OCI-LY7 (cell line): ENCODE measurements at regions not wholly inside any gene's neighbourhood (a gene's known extent, or its start where the extent isn't known, plus 50 kb on each side); places are given as distances from the start of the nearest gene placed in this dataset.

Experiments
- BruUV-seq: library from RNA; stranded (reverse); fragments of 400-500 nt; replicated peaks from 2 replicates; lab custom pipeline; 2021; lab: Mats Ljungman, UMichigan
- CTCF ChIA-PET: fragments of 300-600 bp; sonication (Branson Sonifier 250); formaldehyde crosslinking; loops from one replicate; lab custom pipeline; 2022; ENCODE audit warnings: antibody characterized with exemption; ENCODE audit not compliant: unreplicated experiment; lab: Charles Lee
- POLR2A ChIA-PET: fragments of 300-600 bp; sonication (Branson Sonifier 250); formaldehyde crosslinking; loops from one replicate; lab custom pipeline; 2022; ENCODE audit warnings: antibody characterized with exemption; lab: Charles Lee
- DNase-seq: peaks from one replicate; pipeline ENCODE4 v3.0.0-alpha.2; 2015; ENCODE audit warnings: low spot score
- H2AFZ ChIP-seq: fragments of 200-600 bp; sonication (generic), shearing (Covaris generic); 2 replicates; pipeline ENCODE4 v1.6.1; 2014; ENCODE audit warnings: mild to moderate bottlenecking, antibody characterized with exemption, low read length, moderate library complexity
- H3K27ac ChIP-seq: fragments of 200-600 bp; sonication (generic); 2 replicates; pipeline ENCODE4 v1.5.1; 2014; ENCODE audit warnings: mixed run types, low read depth, mild to moderate bottlenecking, moderate library complexity, low read length, inconsistent platforms; ENCODE audit not compliant: poor library complexity, severe bottlenecking
- H3K36me3 ChIP-seq: fragments of 200-600 bp; sonication (generic); 2 replicates; pipeline ENCODE4 v1.6.1; 2014; ENCODE audit warnings: mild to moderate bottlenecking, antibody characterized with exemption, low read length, moderate library complexity, mixed read lengths; ENCODE audit not compliant: insufficient read depth
- H3K4me1 ChIP-seq: fragments of 200-600 bp; sonication (generic); 2 replicates; pipeline ENCODE4 v1.5.1; 2014; ENCODE audit warnings: mild to moderate bottlenecking, low read length; ENCODE audit not compliant: insufficient read depth, poor library complexity, severe bottlenecking
- H3K4me2 ChIP-seq: fragments of 200-600 bp; sonication (generic); 2 replicates; pipeline ENCODE4 v1.6.1; 2014; ENCODE audit warnings: mild to moderate bottlenecking, low read length
- H3K4me3 ChIP-seq: fragments of 200-600 bp; sonication (generic); 2 replicates; pipeline ENCODE4 v1.5.1; 2014; ENCODE audit warnings: mild to moderate bottlenecking, low read depth, low read length; ENCODE audit not compliant: poor library complexity, severe bottlenecking
- H3K79me2 ChIP-seq: fragments of 200-600 bp; sonication (generic); 2 replicates; pipeline ENCODE4 v1.6.1; 2016; ENCODE audit warnings: low read depth, mild to moderate bottlenecking, low read length, moderate library complexity, mixed read lengths; ENCODE audit not compliant: insufficient read depth
- H3K9me2 ChIP-seq: fragments of 200-600 bp; sonication (generic); 2 replicates; pipeline ENCODE4 v1.6.1; 2016; ENCODE audit warnings: mild to moderate bottlenecking, low read length, mixed read lengths; ENCODE audit not compliant: insufficient read depth
- H3K9me3 ChIP-seq: fragments of 200-600 bp; sonication (generic); 2 replicates; pipeline ENCODE4 v1.6.1; 2014; ENCODE audit warnings: mild to moderate bottlenecking, mixed run types, low read length, mixed read lengths
- H4K20me1 ChIP-seq: fragments of 200-600 bp; sonication (generic); 2 replicates; pipeline ENCODE4 v1.6.1; 2014; ENCODE audit warnings: mild to moderate bottlenecking, antibody characterized with exemption, low read length, moderate library complexity, mixed read lengths; ENCODE audit not compliant: insufficient read depth
- CTCF ChIP-seq: fragments of 200-600 bp; sonication (generic); conservative IDR thresholded peaks from 2 replicates; pipeline ENCODE4 v1.5.1; 2014; ENCODE audit warnings: mild to moderate bottlenecking, antibody characterized with exemption, low read length, moderate library complexity, mixed read lengths
- EZH2phosphoT487 ChIP-seq: fragments of 200-600 bp; sonication (generic); IDR thresholded peaks from 2 replicates; pipeline ENCODE4 v1.6.1; 2018; ENCODE audit warnings: low read depth, borderline replicate concordance, mild to moderate bottlenecking, mixed run types, antibody characterized with exemption, low read length, moderate library complexity, mixed read lengths
- intact Hi-C: fragments of 100-400 bp; cut with micrococcal nuclease; formaldehyde crosslinking; loops from one replicate; pipeline ENCODE4 v1.10.0; 2022; ENCODE audit not compliant: unreplicated experiment

GRCh38 chr5:58044166-58044565 is 415.7 kb downstream of the PLK2 start:
- H3K79me2 ChIP-seq: no peaks in the 10 kb centered on the region
- no peaks in the 10 kb centered on the region for H3K4me1 ChIP-seq
- no TSS peak for BruUV-seq
- no peak for DNase-seq
- H4K20me1 ChIP-seq: no peaks in the 10 kb centered on the region
- no peak overlapping the region for H3K4me3 ChIP-seq
- no peak for TF ChIP-seq EZH2phosphoT487
- TF ChIP-seq CTCF: no peak
- ChIA-PET CTCF (no interaction called here), POLR2A (interaction anchor here (0.7 kb wide), 1 partner anchor 25 kb away, joined by 4 read pairs; no protein-coding TSS in a partner anchor)
- H3K4me2 ChIP-seq: no peak overlapping the region
- no peaks in the 10 kb centered on the region for H3K36me3 ChIP-seq
- H3K27ac ChIP-seq: no peak overlapping the region
- no peaks in the 10 kb centered on the region for H3K9me2 ChIP-seq
- intact Hi-C loops: no loop called here
- no peaks in the 10 kb centered on the region for H3K9me3 ChIP-seq
- H2AFZ ChIP-seq: no peak overlapping the region

GRCh38 chr5:58043032-58043945 is 416.6 kb downstream of the PLK2 start:
- no peak overlapping the region for H3K4me3 ChIP-seq
- no peak overlapping the region for H2AFZ ChIP-seq
- no peak overlapping the region for H3K4me2 ChIP-seq
- no peaks in the 10 kb centered on the region for H3K9me3 ChIP-seq
- H3K36me3 ChIP-seq: no peaks in the 10 kb centered on the region
- CTCF ChIA-PET: no interaction called here
- POLR2A ChIA-PET: interaction anchor here (0.7 kb wide), 1 partner anchor 26 kb away, joined by 4 read pairs; no protein-coding TSS in a partner anchor
- H3K79me2 ChIP-seq: no peaks in the 10 kb centered on the region
- TF ChIP-seq EZH2phosphoT487: no peak
- no peak for TF ChIP-seq CTCF
- no peaks in the 10 kb centered on the region for H3K4me1 ChIP-seq
- no peak for DNase-seq
- no peaks in the 10 kb centered on the region for H4K20me1 ChIP-seq
- no TSS peak for BruUV-seq
- no peaks in the 10 kb centered on the region for H3K9me2 ChIP-seq
- intact Hi-C loops: no loop called here
- H3K27ac ChIP-seq: no peak overlapping the region

GRCh38 chr5:58041884-58042283 is 418.0 kb downstream of the PLK2 start:
- Histone ChIP-seq H3K79me2 (no peaks in the 10 kb centered on the region), H3K36me3 (no peaks in the 10 kb centered on the region), H3K4me3 (no peak overlapping the region), H3K4me1 (no peaks in the 10 kb centered on the region), H3K4me2 (no peak overlapping the region), H3K27ac (no peak overlapping the region), H3K9me2 (no peaks in the 10 kb centered on the region), H2AFZ (no peak overlapping the region), H4K20me1 (no peaks in the 10 kb centered on the region), H3K9me3 (no peaks in the 10 kb centered on the region)
- POLR2A ChIA-PET: no interaction called here
- no TSS peak for BruUV-seq
- intact Hi-C loops: no loop called here
- CTCF ChIA-PET: no interaction called here
- TF ChIP-seq EZH2phosphoT487: no peak
- TF ChIP-seq CTCF: no peak
- no peak for DNase-seq
